T-helper 1 cell treated with Interleukin-12 subunit alpha and Interleukin-12 subunit beta and Interleukin-4 antibody, amounts not matched to agents 30 ng/mL and 1 ng/mL, for 36 hours (primary cell): ENCODE measurements at regions not wholly inside any gene's neighbourhood (a gene's known extent, or its start where the extent isn't known, plus 50 kb on each side); places are given as distances from the start of the nearest gene placed in this dataset.
"Not testable (repeated sequence)": the region's sequence is repeated elsewhere in the genome, so short reads cannot be mapped to it uniquely, and the experiment has no call there.

Experiments
- intact Hi-C: fragments of 100-400 bp; cut with micrococcal nuclease; formaldehyde crosslinking; loops from one replicate; pipeline ENCODE4 v1.15.1; 2024

DNA sequence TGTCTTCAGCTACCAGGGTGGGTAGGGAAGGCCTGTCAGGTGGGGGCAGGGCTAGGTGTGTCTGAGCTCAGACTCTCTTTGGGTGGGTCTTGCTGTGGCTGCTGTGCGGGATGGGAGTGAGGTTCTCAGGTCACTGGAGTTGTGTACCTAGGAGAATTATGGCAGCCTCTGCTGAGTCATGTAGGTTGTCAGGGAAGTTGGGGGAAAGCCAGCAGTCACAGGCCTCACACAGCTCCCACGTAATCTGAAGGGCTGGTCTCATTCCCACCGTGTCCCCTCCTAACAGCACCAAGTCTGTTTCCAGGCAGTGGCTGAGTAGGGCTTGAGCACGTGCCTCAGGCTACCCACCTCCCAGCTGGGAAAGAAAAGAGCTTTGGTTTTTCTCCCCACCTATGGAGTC lies 67.0 kb downstream of the CHCHD4 start:
- intact Hi-C loops: no loop called here

GRCh38 chr3:14047841-14048240 lies 76.8 kb downstream of the CHCHD4 start:
- intact Hi-C loops: no loop called here

- intact Hi-C loops: no loop called here
These were observed 77.6 kb downstream of the CHCHD4 start for GRCh38 chr3:14047027-14047426.

- intact Hi-C loops: no loop called here
These were observed 82.0 kb downstream of the CHCHD4 start for GRCh38 chr3:14042680-14043079.

GRCh38 chr3:14039149-14039548 lies 85.5 kb downstream of the CHCHD4 start:
- intact Hi-C loops: no loop called here

GRCh38 chr3:14037211-14037610 lies 87.5 kb downstream of the CHCHD4 start:
- intact Hi-C loops: no loop called here

DNA sequence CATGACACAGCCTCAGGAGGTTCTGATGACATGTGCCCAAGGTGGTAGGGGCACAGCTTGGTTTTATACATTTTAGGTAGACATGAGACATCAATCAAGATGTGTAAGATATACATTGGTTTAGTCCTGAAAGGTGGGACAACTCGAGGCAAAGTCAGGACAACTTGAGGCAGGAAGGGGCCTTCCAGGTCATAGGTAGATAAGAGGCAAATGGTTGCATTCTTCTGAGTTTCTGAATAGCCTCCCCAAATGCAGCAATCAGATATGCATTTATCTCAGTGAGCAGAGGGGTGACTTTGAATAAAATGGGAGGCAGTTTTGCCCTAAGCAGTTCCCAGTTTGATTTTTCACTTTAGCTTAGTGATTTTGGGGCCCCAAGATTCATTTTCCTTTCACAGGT lies 91.6 kb downstream of the CHCHD4 start:
- intact Hi-C loops: no loop called here

- intact Hi-C loops: no loop called here
These were observed 93.4 kb downstream of the CHCHD4 start for GRCh38 chr3:14031271-14031670.

GRCh38 chr3:14029390-14029995 lies 95.2 kb downstream of the CHCHD4 start:
- intact Hi-C loops: not testable (repeated sequence)

DNA sequence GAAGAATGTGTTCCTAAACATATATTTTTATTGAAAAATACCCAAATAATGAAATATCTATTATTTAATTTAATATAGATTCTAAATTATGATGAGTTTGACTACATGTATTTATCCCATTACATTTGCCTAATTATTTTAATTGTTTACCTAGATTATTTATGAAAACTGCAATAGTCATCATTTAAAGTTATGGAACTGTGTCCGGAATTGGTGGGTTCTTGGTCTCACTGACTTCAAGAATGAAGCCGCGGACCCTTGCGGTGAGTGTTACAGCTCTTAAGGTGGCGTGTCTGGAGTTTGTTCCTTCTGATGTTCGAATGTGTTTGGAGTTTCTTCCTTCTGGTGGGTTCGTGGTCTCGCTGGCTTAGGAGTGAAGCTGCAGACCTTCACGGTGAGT lies 96.5 kb downstream of the CHCHD4 start:
- intact Hi-C loops: not testable (repeated sequence)

DNA sequence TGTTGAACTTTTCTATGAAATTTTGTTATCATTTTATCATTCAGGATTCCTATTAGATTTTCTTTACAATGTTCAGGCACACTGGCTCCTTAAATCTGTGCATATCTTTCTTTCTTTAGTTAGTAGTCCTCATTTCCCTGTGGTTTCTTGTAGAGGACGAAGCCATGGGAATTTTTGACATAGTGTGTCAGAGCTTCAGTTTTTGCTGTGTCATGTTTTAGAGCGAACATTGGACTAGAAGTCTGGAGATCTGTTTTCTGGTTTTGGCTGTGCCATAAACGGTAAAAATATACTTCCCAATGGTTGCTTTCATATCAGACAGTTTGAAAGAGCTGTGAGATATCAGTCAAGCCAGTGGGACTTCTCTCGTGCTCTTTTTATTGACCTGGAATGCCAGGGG lies 105.2 kb downstream of the CHCHD4 start:
- intact Hi-C loops: no loop called here

GRCh38 chr3:14016900-14017475 lies 107.7 kb downstream of the CHCHD4 start:
- intact Hi-C loops: no loop called here

- intact Hi-C loops: no loop called here
These were observed 117.7 kb downstream of the CHCHD4 start for GRCh38 chr3:14007006-14007405.

- intact Hi-C loops: no loop called here
These were observed 121.3 kb upstream of the WNT7A start for GRCh38 chr3:14001136-14001535.

DNA sequence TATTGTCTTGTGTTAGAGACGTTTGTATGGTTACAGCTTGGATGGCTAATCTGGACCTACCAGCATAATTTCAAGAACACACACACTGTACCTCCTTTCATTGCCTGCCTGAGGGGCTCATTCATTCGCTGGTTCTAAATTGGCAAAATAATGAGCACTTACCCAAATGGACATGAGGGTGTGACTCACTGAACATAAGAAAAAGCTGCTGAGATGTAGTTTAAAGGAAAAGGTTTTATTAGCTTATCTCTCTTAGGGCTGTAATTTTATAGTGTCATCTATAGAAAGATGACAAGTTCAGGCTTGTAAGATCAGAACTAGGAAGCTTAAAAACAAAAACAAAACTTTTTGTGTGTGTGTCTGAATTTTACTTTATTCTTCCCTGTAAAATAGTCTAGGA lies 120.7 kb upstream of the WNT7A start:
- intact Hi-C loops: no loop called here

- intact Hi-C loops: no loop called here
These were observed 119.0 kb upstream of the WNT7A start for GRCh38 chr3:13998831-13999230.

DNA sequence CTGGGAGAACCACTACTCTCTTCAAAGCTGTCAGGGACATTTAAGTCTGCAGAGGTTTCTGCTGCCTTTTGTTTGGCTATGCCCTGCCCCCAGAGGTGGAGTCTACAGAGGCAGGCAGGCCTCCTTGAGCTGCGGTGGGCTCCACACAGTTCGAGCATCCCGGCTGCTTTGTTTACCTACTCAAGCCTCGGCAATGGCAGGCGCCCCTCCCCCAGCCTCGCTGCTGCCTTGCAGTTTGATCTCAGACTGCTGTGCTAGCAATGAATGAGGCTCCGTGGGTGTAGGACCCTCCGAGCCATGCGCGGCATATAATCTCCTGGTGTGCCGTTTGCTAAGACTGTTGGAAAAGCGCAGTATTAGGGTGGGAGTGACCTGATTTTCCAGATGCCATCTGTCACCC lies 115.3 kb upstream of the WNT7A start:
- intact Hi-C loops: not testable (repeated sequence)

GRCh38 chr3:13988925-13989324 lies 109.1 kb upstream of the WNT7A start:
- intact Hi-C loops: not testable (repeated sequence)

GRCh38 chr3:13976469-13976868 lies 96.6 kb upstream of the WNT7A start:
- intact Hi-C loops: no loop called here

DNA sequence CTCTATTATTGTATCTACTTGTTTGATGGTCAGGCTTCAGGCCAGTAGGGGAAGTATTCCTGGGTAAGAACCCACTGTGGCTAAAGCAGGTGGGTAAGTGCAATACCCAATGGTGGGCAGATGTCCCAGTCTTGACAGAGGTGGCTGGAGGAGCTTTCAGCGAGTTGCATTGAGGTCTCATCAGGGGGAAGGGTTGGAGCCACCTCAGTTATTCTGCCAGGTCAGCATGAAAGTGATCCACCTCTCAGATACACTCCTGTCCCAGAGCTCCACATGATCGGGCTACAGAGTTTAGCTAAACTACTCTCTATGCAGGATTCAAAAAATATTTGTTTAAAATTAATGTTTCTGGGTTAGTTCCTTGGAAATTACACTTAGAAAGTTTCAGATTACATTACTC lies 95.8 kb upstream of the WNT7A start:
- intact Hi-C loops: no loop called here

GRCh38 chr3:13972679-13973379 lies 93.0 kb upstream of the WNT7A start:
- intact Hi-C loops: no loop called here

GRCh38 chr3:13966302-13966701 lies 86.4 kb upstream of the WNT7A start:
- intact Hi-C loops: no loop called here
